ENCODE measurements at regions not wholly inside any gene's neighbourhood (a gene's known extent, or its start where the extent isn't known, plus 50 kb on each side); places are given as distances from the start of the nearest gene placed in this dataset.
"Not testable (repeated sequence)": the region's sequence is repeated elsewhere in the genome, so short reads cannot be mapped to it uniquely, and the experiment has no call there.

DNA sequence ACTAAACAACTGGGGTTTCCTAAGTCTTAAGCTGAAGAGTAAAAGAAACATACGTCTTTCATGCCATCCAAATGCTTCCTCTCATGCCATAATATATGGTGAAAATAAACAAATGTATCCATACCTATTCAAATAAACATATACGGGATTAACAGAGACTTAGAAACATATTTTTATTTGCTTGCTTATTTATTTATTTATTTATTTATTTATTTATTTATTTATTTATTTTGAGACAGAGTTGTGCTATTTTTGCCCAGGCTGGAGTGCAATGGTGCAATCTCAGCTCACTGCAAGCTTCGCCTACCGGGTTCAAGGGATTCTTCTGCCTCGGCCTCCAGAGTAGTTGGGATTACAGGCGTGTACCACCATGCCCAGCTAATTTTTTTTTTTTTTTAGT lies 291.6 kb upstream of the CNTN5 start:
- Histone ChIP-seq H3K36me3 (ENCODE audit: control insufficient read depth, low read length) (no peaks in the 10 kb centered on the region), H3K4me2 (ENCODE audit: low read length) (no peak overlapping the region), H3K9me3 (ENCODE audit: control insufficient read depth, insufficient read depth, low read length) (peaks cover 3% of the 10 kb centered on the region; the same call in 1 of the 2 replicates), H3K79me2 (ENCODE audit: control insufficient read depth, low read length) (no peaks in the 10 kb centered on the region), H3K9me2 (replicated peaks; ENCODE audit: control insufficient read depth, low read length) (no peaks in the 10 kb centered on the region), H3F3A (ENCODE audit: control insufficient read depth, insufficient read depth) (no peaks in the 10 kb centered on the region), H3K27me3 (ENCODE audit: control insufficient read depth, low read length) (no peaks in the 10 kb centered on the region), H3K4me3 (ENCODE audit: low read length) (no peak overlapping the region), H3K4me1 (ENCODE audit: control insufficient read depth, low read length) (no peaks in the 10 kb centered on the region), H4K20me1 (ENCODE audit: control insufficient read depth, insufficient read depth, low read depth, low read length) (no peaks in the 10 kb centered on the region), H3K27ac (ENCODE audit: low read depth, low read length) (no peak overlapping the region)
- TF ChIP-seq EZH2phosphoT487 (IDR thresholded peaks at IDR 0.05; ENCODE audit: borderline replicate concordance, low read length), result no peak
- TF ChIP-seq, protein P1, sequence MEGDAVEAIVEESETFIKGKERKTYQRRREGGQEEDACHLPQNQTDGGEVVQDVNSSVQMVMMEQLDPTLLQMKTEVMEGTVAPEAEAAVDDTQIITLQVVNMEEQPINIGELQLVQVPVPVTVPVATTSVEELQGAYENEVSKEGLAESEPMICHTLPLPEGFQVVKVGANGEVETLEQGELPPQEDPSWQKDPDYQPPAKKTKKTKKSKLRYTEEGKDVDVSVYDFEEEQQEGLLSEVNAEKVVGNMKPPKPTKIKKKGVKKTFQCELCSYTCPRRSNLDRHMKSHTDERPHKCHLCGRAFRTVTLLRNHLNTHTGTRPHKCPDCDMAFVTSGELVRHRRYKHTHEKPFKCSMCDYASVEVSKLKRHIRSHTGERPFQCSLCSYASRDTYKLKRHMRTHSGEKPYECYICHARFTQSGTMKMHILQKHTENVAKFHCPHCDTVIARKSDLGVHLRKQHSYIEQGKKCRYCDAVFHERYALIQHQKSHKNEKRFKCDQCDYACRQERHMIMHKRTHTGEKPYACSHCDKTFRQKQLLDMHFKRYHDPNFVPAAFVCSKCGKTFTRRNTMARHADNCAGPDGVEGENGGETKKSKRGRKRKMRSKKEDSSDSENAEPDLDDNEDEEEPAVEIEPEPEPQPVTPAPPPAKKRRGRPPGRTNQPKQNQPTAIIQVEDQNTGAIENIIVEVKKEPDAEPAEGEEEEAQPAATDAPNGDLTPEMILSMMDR (IDR thresholded peaks at IDR 0.05; ENCODE audit: low read depth, low read length, poor library complexity, severe bottlenecking), result no peak

DNA sequence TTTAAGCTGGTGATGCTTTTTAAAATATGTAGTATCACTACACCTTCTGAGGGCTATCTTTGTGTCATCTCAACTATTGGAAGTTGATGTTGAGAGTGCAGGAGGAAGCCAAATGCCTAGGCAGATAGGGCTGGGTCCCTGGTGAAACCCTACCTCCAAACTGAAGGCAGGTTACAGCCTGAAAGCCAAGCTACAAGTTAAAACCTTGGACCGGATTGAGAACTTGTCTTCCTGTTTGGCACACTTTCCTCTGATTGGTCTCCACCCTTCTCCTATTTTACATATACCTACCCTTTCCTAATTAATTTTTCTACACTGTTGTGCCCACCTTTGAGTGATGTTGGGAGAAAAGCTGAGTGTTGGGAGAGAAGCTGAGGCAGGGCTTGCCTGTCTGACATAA lies 287.8 kb upstream of the CNTN5 start:
- H3K4me3 ChIP-seq (ENCODE audit: low read length), result no peak overlapping the region
- TF ChIP-seq, protein P1 (IDR thresholded peaks at IDR 0.05; ENCODE audit: low read depth, low read length, poor library complexity, severe bottlenecking), result no peak
- TF ChIP-seq EZH2phosphoT487 (IDR thresholded peaks at IDR 0.05; ENCODE audit: borderline replicate concordance, low read length), result no peak
- no peak overlapping the region for H3K4me2 ChIP-seq (ENCODE audit: low read length)

GRCh38 chr11:98733378-98733777 lies 287.4 kb upstream of the CNTN5 start:
- not testable (repeated sequence) for H3K4me2 ChIP-seq (ENCODE audit: low read length); H3K79me2 ChIP-seq (ENCODE audit: control insufficient read depth, low read length); H3K4me3 ChIP-seq (ENCODE audit: low read length); H3K27me3 ChIP-seq (ENCODE audit: control insufficient read depth, low read length); H3F3A ChIP-seq (ENCODE audit: control insufficient read depth, insufficient read depth); H3K9me3 ChIP-seq (ENCODE audit: control insufficient read depth, insufficient read depth, low read length); H3K36me3 ChIP-seq (ENCODE audit: control insufficient read depth, low read length); H3K27ac ChIP-seq (ENCODE audit: low read depth, low read length); H4K20me1 ChIP-seq (ENCODE audit: control insufficient read depth, insufficient read depth, low read depth, low read length); H3K4me1 ChIP-seq (ENCODE audit: control insufficient read depth, low read length); H3K9me2 ChIP-seq (replicated peaks; ENCODE audit: control insufficient read depth, low read length)

More for the DNA sequence above, 287.8 kb upstream of the CNTN5 start:
- no peak overlapping the region for H3K27ac ChIP-seq (ENCODE audit: low read depth, low read length)
- no peaks in the 10 kb centered on the region for H3K36me3 ChIP-seq (ENCODE audit: control insufficient read depth, low read length)
- no peaks in the 10 kb centered on the region for H3K9me2 ChIP-seq (replicated peaks; ENCODE audit: control insufficient read depth, low read length)
- H3K4me1 ChIP-seq (ENCODE audit: control insufficient read depth, low read length), result no peaks in the 10 kb centered on the region
- peaks cover 3% of the 10 kb centered on the region; the same call in 1 of the 2 replicates for H3K9me3 ChIP-seq (ENCODE audit: control insufficient read depth, insufficient read depth, low read length)
- H3K27me3 ChIP-seq (ENCODE audit: control insufficient read depth, low read length), result no peaks in the 10 kb centered on the region
- H4K20me1 ChIP-seq (ENCODE audit: control insufficient read depth, insufficient read depth, low read depth, low read length), result no peaks in the 10 kb centered on the region
- no peaks in the 10 kb centered on the region for H3F3A ChIP-seq (ENCODE audit: control insufficient read depth, insufficient read depth)
- H3K79me2 ChIP-seq (ENCODE audit: control insufficient read depth, low read length), result no peaks in the 10 kb centered on the region

- TF ChIP-seq, protein P1 (IDR thresholded peaks at IDR 0.05; ENCODE audit: low read depth, low read length, poor library complexity, severe bottlenecking), result no peak
- no peak for TF ChIP-seq EZH2phosphoT487 (IDR thresholded peaks at IDR 0.05; ENCODE audit: borderline replicate concordance, low read length)
- Histone ChIP-seq H3K79me2 (ENCODE audit: control insufficient read depth, low read length) (no peaks in the 10 kb centered on the region), H3K4me1 (ENCODE audit: control insufficient read depth, low read length) (no peaks in the 10 kb centered on the region), H4K20me1 (ENCODE audit: control insufficient read depth, insufficient read depth, low read depth, low read length) (no peaks in the 10 kb centered on the region), H3K9me3 (ENCODE audit: control insufficient read depth, insufficient read depth, low read length) (no peaks in the 10 kb centered on the region; the same call in 1 of the 2 replicates), H3K9me2 (replicated peaks; ENCODE audit: control insufficient read depth, low read length) (no peaks in the 10 kb centered on the region), H3K27ac (ENCODE audit: low read depth, low read length) (no peak overlapping the region), H3K4me2 (ENCODE audit: low read length) (no peak overlapping the region), H3K36me3 (ENCODE audit: control insufficient read depth, low read length) (no peaks in the 10 kb centered on the region), H3F3A (ENCODE audit: control insufficient read depth, insufficient read depth) (no peaks in the 10 kb centered on the region), H3K4me3 (ENCODE audit: low read length) (no peak overlapping the region), H3K27me3 (ENCODE audit: control insufficient read depth, low read length) (no peaks in the 10 kb centered on the region)
Observed at GRCh38 chr11:98734686-98735085, 286.1 kb upstream of the CNTN5 start.
